GM12873 (cell line): ENCODE measurements at regions not wholly inside any gene's neighbourhood (a gene's known extent, or its start where the extent isn't known, plus 50 kb on each side); places are given as distances from the start of the nearest gene placed in this dataset.

Source experiments
- TF ChIP-seq, protein P1 (sequence below): IDR thresholded peaks from 2 replicates; pipeline ENCODE4 v1.5.1; 2012; ENCODE audit warnings: low read depth, mild to moderate bottlenecking, moderate library complexity, low read length, control low read depth; ENCODE audit not compliant: insufficient read depth; ENCODE audit errors: missing control alignments

DNA sequence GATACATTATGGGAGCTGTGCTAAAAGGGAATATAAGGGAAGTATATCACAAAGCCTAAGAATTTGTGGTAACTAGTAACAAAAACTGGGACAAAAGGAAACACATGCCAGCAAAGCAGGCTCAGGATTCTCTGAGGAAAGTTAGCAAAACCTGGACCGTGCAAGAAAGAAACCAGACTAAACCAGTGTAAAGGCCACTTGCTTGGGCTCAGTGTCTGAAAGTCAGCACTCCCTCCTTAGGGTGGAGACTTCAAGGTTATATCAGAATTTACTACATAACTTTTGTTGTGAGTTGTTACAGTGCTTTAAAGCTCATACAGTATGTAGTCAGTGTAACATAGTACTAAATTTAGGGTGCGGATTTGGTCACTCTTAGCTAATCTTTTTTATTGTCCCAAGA, 269.9 kb upstream of the GADL1 start:
- TF ChIP-seq, protein P1, sequence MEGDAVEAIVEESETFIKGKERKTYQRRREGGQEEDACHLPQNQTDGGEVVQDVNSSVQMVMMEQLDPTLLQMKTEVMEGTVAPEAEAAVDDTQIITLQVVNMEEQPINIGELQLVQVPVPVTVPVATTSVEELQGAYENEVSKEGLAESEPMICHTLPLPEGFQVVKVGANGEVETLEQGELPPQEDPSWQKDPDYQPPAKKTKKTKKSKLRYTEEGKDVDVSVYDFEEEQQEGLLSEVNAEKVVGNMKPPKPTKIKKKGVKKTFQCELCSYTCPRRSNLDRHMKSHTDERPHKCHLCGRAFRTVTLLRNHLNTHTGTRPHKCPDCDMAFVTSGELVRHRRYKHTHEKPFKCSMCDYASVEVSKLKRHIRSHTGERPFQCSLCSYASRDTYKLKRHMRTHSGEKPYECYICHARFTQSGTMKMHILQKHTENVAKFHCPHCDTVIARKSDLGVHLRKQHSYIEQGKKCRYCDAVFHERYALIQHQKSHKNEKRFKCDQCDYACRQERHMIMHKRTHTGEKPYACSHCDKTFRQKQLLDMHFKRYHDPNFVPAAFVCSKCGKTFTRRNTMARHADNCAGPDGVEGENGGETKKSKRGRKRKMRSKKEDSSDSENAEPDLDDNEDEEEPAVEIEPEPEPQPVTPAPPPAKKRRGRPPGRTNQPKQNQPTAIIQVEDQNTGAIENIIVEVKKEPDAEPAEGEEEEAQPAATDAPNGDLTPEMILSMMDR, result no peak

DNA sequence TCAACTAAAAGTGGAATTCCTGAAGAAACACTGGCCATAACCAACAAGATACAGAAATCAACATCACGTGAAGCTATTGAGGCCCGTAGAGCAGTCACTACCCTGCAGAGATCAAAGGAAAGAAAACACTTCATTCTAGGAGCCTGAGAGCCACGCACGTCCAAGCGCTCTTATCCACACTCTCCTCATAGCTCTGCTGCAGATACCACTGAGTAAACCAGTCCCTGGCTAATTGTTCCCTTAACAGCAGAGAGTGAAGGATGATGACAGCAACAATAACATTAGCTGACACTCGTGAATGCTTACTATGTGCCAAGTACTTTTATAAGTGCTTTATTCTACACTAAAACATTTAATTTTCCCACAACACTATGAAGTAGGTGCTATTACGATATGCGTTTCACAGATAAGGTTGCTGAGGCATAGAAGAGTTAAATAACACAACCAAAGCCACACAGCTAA, 271.0 kb upstream of the GADL1 start:
- TF ChIP-seq, protein P1, result no peak

DNA sequence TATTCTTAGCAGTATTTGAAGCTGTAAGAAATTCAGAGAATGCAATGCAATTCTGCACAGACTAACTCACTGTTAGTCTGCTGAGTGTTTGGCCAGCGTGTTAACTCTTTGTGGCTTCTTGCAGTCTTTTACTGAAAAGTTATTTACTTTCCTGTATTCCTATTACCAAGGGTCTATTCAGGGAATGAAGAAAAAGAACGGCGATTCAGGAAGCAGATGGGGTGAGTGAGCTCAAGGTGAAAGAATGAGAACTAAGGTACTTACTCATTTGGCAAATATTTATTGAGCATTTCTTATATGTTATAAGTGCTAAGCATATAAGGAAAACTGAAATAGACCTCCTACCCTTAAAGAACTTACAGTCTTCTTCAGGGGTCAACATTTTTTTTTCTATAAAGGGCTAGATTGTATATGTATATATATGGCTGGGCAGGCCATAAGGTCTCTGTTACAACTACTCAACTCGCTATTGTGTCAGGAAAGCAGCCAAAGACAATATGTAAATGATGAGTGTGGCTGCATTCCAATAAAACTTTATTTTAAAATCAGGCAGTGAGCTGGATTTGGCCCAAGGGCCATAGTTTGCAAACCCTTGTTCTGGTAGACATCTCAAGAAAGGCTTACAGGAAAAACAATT, 271.9 kb upstream of the GADL1 start:
- TF ChIP-seq, protein P1, result no peak

DNA sequence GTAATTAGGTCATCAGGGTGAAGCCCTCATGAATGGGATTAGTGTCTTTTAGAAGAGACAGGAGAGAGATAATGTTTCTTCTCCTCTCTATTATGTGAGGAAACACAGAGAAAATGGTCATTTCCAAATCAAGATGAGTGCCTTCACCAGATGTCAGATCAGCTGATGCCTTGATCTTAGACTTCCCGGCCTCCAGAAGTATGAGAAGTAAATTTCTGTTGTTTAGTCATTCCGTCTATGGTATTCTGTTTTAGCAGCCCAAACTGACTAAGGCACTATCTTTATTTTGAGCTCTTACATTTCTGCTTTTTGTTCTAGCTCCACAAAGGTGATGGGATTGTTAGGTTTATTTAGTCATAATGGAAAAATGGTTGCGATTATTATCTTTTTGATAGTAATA, 273.2 kb upstream of the GADL1 start:
- TF ChIP-seq, protein P1, result no peak

GRCh38 chr3:31170932-31171670, 276.6 kb upstream of the GADL1 start:
- TF ChIP-seq, protein P1, result no peak

GRCh38 chr3:31172336-31172735, 277.9 kb upstream of the GADL1 start:
- TF ChIP-seq, protein P1, result no peak

GRCh38 chr3:31173118-31173718, 278.8 kb upstream of the GADL1 start:
- TF ChIP-seq, protein P1, result no peak
